GM18502 (cell line): ENCODE measurements at regions not wholly inside any gene's neighbourhood (a gene's known extent, or its start where the extent isn't known, plus 50 kb on each side); places are given as distances from the start of the nearest gene placed in this dataset.
"Not testable (repeated sequence)": the region's sequence is repeated elsewhere in the genome, so short reads cannot be mapped to it uniquely, and the experiment has no call there.

Experiments used
- ATAC-seq: cut with Tn5 transposase; IDR thresholded peaks from one replicate; pipeline ENCODE4 v1.9.1; 2021; ENCODE audit warnings: mild to moderate bottlenecking; ENCODE audit not compliant: unreplicated experiment, poor library complexity

DNA sequence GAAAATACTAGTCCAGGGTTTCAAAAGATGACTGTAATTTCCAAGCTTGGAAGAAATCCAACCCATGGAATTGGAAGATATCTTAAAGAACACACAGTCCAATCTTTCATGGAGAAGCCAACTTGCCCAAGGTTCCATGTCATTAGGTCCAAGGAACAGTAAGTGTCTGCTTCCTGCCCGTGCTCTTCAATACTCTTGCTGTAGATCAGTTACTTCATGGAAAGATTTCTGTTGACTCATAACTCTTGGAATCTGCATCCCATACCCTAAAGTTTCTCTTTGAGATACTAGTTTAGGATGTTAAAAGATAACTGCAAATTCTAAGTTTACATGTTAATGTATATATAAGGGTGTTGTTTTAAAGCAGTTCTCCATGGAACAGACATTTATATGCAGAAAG, 127.9 kb upstream of the SLC13A1 start:
- no peak for ATAC-seq

GRCh38 chr7:123324283-123324682, 124.5 kb upstream of the SLC13A1 start:
- ATAC-seq = no peak

- ATAC-seq = no peak
These were observed 123.9 kb upstream of the SLC13A1 start for GRCh38 chr7:123323689-123324088.

GRCh38 chr7:123321578-123321977, 121.8 kb upstream of the SLC13A1 start:
- not testable (repeated sequence) for ATAC-seq

DNA sequence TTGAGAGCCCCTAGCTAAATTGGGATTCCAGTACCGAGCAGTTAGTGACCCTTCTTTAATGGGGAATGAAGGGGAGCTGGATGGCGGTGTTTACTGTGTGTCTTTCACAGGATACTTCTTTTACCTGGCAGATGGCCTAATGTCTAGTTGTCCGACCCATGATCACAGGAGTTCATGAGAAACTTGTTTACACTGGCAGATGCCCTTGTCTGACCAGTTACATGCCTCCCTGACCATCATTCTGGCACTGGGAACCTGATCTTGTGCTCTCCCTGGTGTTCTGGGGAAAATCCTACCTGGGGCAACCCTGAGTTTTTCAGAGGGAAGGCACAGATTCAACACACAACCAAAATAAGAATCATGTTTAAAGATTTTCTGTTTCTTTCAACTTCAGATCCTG, 120.1 kb upstream of the SLC13A1 start:
- ATAC-seq = no peak

DNA sequence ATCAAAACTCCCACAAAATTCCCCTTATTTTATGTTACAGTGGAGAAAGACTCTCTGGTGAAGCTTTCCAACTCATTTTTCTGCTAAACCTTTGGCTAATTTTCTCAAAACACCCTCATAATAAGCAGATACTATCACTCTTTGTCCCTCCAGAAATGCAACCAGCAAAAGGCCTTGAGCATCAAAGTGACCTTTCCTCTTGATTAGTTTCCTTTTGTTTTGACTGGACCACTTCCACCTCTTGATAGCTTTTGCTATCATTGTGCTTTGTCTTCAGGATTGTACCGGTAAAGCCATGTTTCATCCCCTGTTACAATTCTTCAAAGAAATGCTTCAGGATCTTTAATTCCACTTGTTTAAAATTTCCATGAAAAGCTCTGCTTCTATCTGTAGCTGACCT, 115.1 kb upstream of the SLC13A1 start:
- ATAC-seq = no peak

DNA sequence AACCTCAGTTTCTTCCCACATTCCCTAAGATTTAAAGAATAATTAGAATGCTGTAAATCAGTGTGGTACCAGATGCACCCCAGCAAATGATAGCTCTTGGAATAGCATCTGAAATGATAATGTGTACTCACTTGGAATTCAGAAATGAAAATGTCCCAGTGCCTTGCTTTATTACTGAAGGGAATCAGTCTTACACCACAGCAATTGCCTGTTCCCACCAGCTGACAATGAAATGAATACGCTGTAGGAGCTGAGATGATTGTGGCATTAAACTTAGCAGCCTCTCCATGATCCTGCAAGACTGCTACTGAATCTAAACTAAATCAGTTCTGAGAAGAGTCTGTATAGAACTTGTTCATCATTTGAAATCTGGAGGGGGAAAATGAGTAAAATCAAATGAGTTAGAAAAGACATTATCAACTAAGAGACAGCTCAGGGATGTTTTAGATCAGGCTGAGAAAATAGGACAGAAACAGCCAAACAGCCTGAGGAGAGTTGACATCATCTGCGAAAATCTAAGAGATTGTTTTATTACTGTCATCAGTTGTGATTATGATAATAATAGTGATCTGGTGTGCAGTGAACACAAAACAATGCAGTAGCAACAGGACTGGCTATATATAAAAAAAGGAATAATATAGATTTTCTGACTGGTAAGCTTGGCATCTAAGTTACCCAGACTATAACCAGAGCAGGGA, 108.6 kb upstream of the SLC13A1 start:
- ATAC-seq = no peak

DNA sequence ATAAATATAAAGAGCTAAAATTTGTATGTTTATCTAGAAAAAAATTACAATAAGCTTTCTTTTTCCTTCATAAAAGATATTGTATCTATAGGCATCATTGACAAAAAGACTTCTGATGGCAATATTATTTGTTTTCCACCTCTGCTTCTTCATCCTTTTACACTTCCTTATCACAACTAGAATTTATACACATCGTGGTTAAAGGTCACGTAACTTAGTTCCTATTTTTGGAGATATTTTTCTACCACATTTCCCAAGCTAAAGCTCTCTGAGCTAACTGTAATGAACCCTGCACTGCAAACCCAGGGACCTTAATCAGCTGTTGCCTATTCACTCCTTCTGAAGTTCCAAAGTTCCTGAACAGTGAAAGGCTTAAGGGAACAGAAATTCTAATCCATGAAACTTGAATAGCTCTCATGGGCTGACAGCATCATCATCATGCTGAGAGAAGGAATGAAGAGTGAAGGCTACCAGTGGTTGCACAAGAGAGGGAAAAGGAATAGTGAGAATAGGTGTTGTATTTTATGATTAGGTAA, 106.1 kb upstream of the SLC13A1 start:
- no peak for ATAC-seq

DNA sequence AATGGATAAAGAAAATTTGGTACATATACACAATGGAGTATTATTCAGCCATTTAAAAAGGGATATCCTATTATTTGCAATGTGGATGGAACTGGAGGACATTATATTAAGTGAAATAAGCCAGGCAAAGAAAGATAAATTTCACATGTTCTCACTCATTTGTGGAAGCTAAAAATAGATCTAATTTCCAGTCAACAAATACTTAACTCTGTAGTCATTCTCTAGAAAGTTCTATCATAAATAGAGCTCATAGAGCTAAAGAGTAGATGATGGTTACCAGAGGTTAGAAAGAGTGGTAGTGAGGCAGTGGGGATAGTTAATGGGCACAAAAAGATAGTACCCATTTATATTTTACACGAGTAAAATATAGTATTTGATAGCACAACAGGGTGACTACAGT, 104.2 kb upstream of the SLC13A1 start:
- no peak for ATAC-seq

GRCh38 chr7:123296965-123297364, 97.2 kb upstream of the SLC13A1 start:
- no peak for ATAC-seq

DNA sequence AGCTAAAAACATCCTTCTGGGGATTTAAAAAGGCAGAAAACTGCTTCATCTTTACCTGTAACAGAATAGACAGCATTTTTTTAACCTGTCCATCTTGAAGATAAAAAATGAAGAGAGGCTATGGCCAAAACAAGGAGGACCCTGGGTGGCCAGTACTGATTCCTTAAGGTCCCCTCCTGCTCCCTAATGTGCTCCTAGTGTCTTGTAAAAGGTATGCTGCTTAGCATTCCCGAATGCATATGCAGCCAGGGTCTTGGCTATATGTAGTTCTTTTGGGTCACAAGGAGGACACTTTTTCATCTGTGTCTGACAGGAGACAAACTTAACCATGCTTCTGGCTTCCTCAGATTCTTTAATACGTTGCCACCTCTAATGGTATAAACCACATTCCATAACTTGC, 93.9 kb upstream of the SLC13A1 start:
- no peak for ATAC-seq

DNA sequence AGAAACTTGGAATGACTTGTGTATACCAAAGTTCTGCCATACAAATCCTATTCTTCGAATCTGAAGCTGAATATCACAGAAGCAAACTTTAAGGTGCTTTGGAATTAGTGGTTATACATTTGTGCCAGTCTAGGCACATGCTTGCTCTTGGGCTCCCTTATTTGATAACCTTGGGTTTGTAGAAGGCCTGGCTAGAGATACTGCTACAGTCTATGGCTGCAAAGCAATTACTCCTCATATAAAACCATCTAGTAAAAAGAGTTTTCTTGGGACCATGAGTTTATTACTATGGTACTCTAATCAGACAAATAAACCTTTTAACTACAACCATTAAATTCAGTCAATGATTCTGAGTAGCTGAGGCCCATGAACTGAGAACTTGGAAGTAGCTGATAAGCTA, 92.5 kb upstream of the SLC13A1 start:
- ATAC-seq = no peak

DNA sequence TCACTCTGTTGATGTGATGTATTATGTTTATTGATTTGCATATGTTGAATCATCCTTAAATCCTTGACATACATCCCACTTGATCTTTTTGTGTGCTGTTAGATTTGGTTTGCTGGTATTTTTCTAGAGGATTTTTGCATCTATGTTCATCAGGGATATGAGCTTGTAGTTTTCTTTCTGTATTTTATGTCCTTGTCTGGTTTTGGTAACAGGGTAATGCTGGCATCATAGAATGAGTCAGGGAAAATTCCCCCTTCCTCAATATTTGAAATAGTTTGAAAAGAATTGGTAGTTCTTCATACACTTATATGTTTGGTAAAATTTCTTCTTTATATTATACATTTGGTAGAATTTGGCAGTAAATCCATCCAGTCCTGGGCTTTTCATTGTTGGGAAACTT, 89.4 kb upstream of the SLC13A1 start:
- ATAC-seq = no peak

DNA sequence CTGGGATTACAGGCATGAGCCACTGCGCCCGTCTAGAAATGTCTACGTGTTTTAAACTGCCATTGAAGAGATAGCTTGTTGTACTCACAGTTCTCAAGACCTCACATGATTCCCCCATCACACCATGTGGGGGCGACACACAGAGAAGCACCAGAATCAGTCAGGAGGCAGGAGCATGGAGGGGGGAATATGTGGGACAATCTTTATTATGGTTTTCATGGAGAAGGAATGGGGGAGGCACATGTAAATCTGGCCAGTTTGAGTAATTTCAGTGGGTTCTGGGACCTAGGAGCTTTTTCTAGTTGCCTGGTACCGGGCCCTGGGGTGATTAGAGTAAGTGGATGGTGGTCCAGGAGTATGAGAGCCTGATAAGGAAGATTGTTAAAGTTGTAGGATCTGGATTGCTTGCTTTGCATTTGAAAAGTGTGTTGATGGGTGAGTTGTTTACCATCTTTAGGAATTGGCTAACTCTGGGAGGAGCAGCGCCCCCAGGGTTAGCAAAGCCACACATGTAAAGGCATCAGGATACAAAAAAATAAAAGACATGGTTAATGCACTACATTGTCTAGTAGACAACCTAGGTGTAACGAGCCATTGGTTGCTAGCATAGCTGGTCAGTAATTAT, 85.4 kb upstream of the SLC13A1 start:
- no peak for ATAC-seq

GRCh38 chr7:123283373-123283772, 83.6 kb upstream of the SLC13A1 start:
- no peak for ATAC-seq

DNA sequence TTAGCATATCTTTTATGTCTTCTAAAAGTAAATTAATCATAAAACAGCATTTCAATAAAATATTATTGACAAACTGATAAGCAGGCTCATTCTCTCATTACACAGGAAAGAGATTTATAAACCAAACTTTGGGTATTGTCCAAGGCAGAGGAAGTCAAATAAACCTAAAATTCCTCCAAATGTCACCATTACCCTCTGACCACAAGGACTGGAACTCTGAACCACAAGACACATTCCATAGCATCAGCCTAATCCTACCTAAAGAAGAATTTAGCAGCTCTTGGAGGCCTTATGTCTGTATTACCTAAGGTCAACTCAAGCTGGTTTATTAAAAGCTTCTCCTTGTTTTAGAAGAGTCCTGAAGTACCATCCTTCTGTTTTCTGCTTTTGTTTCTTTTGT, 82.4 kb upstream of the SLC13A1 start:
- ATAC-seq = no peak

DNA sequence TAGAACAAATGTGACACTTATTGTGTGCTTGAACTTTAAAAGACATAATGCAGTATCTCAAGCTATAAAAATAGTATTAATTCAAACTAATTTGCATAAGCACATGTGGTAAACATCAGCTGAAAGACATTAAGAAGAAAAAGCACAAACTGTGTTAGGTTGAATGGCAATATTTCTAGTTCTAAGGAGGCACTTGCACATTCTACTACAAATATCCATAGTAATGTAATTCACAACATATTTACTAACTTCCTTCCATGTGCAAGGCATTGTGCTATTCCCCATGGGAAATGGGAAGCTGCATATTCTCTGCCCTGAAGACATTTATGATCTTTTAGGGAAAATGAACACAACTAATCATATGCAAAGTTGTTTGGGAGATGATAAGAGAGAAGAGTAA, 80.2 kb upstream of the SLC13A1 start:
- no peak for ATAC-seq

- ATAC-seq = no peak
These were observed 75.4 kb upstream of the SLC13A1 start for GRCh38 chr7:123275036-123275753.

GRCh38 chr7:123273185-123273584, 73.4 kb upstream of the SLC13A1 start:
- ATAC-seq = no peak

- ATAC-seq = no peak
These were observed 72.1 kb upstream of the SLC13A1 start for GRCh38 chr7:123271856-123272255.

DNA sequence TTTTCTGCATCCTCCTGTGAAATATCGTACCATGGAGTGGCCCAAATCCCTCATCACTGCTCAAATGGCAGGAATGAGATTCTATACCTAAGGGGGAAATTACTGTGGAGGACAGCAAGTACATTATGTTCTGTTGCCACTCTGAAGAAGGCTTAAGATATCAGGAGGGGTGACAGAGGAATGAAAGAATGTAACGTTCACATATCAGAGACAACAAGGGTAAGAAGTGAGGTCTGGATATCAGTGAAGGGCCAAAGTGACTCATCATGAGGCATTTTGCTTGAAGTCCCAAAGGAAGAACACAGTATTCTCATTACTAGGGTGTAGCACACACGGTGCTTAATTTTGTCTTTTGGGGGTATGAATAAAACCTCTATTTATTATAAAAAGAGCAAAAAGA, 71.5 kb upstream of the SLC13A1 start:
- ATAC-seq = no peak
